ENCODE measurements at regions not wholly inside any gene's neighbourhood (a gene's known extent, or its start where the extent isn't known, plus 50 kb on each side); places are given as distances from the start of the nearest gene placed in this dataset.

DNA sequence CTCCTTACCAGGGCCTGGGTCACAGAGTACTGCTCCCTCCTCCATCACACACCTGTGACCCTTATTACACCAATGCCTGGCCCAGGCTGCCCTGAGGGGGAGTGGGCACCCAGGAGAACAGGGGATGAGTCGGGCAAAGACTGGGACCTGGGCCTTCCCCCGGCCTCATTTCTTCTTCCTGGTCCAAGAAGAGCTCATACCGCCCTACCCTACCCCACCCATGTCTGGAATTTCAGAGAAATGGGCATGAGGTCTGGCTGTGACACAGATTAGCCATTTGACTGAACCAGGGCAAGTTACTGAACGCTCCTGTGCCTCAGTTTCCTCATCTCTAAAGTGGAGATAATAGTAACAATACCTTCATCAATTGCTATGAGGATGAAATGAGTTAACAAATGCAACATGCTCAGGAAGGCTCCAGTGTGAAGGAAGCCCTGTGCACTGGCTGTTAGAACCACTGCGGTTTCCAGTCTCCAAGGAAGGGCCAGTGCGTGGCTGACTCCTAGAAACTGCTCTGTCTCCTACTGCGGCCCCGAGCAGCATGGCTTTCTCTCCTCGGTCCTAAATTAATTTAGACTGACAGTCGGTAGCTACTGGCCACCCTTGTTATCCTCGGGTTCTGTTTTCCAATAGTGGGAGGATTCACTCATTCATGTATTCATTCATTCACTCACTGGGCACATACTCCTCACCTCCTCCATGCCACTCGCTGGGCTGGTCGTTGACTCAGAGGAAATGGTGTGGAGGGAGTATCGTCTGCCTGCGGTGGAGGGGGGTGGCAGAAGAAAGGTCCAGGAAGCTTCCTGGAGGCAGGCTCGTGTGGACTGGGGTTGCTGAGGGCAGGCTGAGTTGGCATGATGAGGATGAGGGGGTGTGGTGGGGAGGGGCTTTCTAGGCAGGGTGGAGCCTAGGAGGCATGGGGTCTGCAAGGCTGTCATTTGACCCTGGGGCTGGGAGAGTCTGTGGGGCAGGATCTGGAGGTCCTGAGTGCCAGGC is 175.6 kb downstream of the GLI2 start:
- Mint-ChIP-seq H3K27ac (ENCODE audit: unreplicated experiment) (no peak overlapping the region), H3K27me3 (ENCODE audit: unreplicated experiment) (peaks cover 6% of the 10 kb centered on the region), H3K4me1 (ENCODE audit: low read depth, unreplicated experiment) (peaks cover 31% of the 10 kb centered on the region), H3K4me3 (ENCODE audit: unreplicated experiment) (no peak overlapping the region), H3K36me3 (ENCODE audit: unreplicated experiment) (no peaks in the 10 kb centered on the region), H3K9me3 (ENCODE audit: unreplicated experiment) (peaks cover 4% of the 10 kb centered on the region)
- TF ChIP-seq, protein P1, sequence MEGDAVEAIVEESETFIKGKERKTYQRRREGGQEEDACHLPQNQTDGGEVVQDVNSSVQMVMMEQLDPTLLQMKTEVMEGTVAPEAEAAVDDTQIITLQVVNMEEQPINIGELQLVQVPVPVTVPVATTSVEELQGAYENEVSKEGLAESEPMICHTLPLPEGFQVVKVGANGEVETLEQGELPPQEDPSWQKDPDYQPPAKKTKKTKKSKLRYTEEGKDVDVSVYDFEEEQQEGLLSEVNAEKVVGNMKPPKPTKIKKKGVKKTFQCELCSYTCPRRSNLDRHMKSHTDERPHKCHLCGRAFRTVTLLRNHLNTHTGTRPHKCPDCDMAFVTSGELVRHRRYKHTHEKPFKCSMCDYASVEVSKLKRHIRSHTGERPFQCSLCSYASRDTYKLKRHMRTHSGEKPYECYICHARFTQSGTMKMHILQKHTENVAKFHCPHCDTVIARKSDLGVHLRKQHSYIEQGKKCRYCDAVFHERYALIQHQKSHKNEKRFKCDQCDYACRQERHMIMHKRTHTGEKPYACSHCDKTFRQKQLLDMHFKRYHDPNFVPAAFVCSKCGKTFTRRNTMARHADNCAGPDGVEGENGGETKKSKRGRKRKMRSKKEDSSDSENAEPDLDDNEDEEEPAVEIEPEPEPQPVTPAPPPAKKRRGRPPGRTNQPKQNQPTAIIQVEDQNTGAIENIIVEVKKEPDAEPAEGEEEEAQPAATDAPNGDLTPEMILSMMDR (IDR thresholded peaks at IDR 0.05; ENCODE audit: partially characterized antibody, unreplicated experiment): no peak
- DNase-seq: no peak

DNA sequence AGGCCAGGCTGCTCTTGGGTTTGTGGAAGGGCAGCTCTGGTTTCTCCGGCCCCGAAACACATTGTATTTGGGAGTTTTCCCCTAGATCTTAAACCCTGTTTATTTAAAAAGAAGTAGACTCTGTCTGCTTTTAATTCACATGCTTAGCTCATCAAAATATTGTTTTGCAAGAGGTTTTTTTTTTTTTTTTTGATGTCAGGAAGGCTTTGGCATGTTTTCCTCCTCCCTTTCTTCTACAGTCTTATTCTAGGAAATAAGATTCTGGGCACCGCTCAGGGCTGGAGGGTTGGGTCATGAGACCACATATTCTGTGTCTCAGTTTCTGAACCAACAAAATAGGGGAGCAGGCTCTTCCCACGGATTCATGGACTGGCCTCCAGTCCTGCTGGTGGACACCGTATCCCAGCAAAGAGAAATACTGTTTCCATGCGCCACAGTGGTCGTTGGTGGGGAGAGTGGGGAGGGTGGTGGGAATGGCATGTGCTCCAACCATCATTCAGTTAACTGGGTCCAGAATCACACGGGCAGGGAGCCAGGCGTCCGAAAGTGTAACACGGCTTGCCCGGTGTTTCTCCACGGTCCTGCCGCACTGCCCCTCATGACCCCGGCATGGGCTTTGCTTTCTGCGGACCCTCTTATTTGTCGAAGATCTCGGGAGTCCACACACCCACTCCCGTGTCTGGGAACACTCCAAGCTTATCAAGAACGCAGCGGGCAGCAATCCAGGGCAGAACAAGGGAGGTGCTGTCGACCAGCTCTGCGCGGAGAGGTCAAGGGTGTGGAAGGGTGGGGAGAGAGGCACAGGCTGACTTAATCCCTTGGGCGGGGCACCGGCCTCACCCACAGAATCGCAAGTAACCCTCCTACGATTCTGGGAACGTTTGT is 176.7 kb downstream of the GLI2 start:
- no peaks in the 10 kb centered on the region for H3K36me3 Mint-ChIP-seq (ENCODE audit: unreplicated experiment)

DNA sequence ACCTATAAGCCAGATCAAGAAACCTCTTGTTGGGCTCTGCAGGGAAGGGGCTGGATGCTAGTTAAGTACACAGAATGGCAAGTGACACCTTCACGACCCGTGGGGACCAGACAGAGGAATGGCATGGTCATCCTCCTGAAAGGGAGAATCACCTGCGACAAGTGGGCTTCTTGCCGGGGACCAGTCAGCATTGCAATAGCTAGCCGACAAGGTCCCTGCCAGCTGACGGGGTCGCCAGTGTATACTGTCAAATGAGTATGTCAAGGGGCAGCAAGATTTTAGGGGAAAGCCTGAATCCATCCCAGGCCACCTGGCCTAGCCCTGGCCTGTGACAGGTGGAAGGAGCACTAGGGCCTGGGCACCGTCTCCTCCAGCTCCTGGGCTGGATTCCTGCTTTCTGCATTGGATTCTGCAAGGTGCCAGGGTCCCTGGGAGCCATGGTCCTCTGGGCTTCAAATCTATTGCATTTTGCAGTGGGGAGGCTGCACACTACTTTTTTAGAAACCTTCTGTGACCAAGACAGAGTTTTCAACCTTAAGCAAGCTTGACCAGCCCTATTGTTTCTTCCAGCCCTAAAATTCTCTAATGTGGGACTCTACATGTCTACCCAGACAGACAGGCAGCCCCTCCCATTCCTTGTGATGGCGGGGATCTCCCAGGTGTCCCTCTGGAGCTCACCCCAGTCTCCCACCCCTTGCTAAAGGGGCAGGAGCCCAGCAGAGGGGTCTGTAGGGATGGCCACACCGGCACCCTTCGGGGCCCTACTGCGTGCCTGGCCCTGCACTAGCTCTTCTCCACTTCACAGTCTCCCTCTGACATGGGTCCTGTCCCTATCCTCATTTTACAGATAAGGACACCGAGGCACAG is 178.5 kb downstream of the GLI2 start:
- no peak overlapping the region for H3K4me3 Mint-ChIP-seq (ENCODE audit: unreplicated experiment)
- H3K27me3 Mint-ChIP-seq (ENCODE audit: unreplicated experiment): peaks cover 2% of the 10 kb centered on the region
- no peaks in the 10 kb centered on the region for H3K36me3 Mint-ChIP-seq (ENCODE audit: unreplicated experiment)
- H3K9me3 Mint-ChIP-seq (ENCODE audit: unreplicated experiment): no peaks in the 10 kb centered on the region
- TF ChIP-seq, protein P1 (IDR thresholded peaks at IDR 0.05; ENCODE audit: partially characterized antibody, unreplicated experiment): no peak
- DNase-seq: no peak
- peaks cover 23% of the 10 kb centered on the region for H3K4me1 Mint-ChIP-seq (ENCODE audit: low read depth, unreplicated experiment)
- no peak overlapping the region for H3K27ac Mint-ChIP-seq (ENCODE audit: unreplicated experiment)

More for the DNA sequence above, 176.7 kb downstream of the GLI2 start:
- Mint-ChIP-seq H3K4me1 (ENCODE audit: low read depth, unreplicated experiment) (peaks cover 23% of the 10 kb centered on the region), H3K27ac (ENCODE audit: unreplicated experiment) (no peak overlapping the region), H3K27me3 (ENCODE audit: unreplicated experiment) (peaks cover 2% of the 10 kb centered on the region), H3K9me3 (ENCODE audit: unreplicated experiment) (peaks cover 2% of the 10 kb centered on the region), H3K4me3 (ENCODE audit: unreplicated experiment) (no peak overlapping the region)
- TF ChIP-seq, protein P1 (IDR thresholded peaks at IDR 0.05; ENCODE audit: partially characterized antibody, unreplicated experiment): no peak
- no peak for DNase-seq

DNA sequence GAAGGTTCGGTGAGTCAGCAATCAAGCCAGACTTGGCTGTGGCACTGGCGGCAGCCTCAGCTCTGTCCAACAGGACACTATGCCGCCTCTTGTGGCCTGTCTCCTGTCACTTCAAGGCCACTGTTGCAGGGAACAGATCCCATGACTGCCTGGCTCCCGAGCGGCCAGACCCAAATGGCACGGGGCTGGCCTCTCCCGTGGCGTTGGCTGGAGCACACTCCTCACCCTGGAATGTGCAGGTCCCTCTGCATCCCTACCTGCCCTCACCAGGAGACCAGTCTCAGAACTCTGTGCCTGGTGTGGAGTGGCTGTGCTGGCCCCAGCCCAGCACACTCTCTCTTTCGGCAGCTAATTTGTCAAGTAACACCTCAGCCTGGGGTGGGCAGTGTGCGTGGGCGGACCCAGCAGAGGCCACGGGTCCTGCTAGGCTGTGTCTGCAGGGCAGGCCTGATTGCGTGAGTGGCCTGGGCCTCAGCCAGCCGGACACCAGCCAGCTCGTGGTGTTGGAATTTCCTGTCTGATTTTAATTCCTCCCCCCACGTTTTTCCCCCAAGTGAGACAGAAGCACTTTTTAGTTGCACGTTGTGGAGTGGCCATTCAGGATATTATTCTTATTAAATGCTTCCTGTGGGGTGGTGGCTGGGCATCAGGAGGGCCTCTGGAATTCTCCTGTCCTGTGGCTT is 179.3 kb downstream of the GLI2 start:
- no peak overlapping the region for H3K4me3 Mint-ChIP-seq (ENCODE audit: unreplicated experiment)

More for the DNA sequence above, 179.3 kb downstream of the GLI2 start:
- Mint-ChIP-seq H3K36me3 (ENCODE audit: unreplicated experiment) (no peaks in the 10 kb centered on the region), H3K27ac (ENCODE audit: unreplicated experiment) (no peak overlapping the region), H3K27me3 (ENCODE audit: unreplicated experiment) (peaks cover 2% of the 10 kb centered on the region), H3K4me1 (ENCODE audit: low read depth, unreplicated experiment) (peaks cover 22% of the 10 kb centered on the region), H3K9me3 (ENCODE audit: unreplicated experiment) (no peaks in the 10 kb centered on the region)
- TF ChIP-seq, protein P1 (IDR thresholded peaks at IDR 0.05; ENCODE audit: partially characterized antibody, unreplicated experiment): no peak
- no peak for DNase-seq
